GM13977 (cell line): ENCODE measurements at regions not wholly inside any gene's neighbourhood (a gene's known extent, or its start where the extent isn't known, plus 50 kb on each side); places are given as distances from the start of the nearest gene placed in this dataset.
"Not testable (repeated sequence)": the region's sequence is repeated elsewhere in the genome, so short reads cannot be mapped to it uniquely, and the experiment has no call there.

ENCODE experiments used
- DNase-seq: peaks from one replicate; pipeline ENCODE4 v3.0.0; 2012; ENCODE audit warnings: low spot score
- CTCF ChIP-seq: IDR thresholded peaks from 2 replicates; pipeline ENCODE4 v1.5.1; 2012; ENCODE audit warnings: mild to moderate bottlenecking, control low read depth; ENCODE audit not compliant: insufficient read depth; ENCODE audit errors: extremely low read depth, missing control alignments
- in situ Hi-C: fragments of 300-500 bp; cut with MboI; formaldehyde crosslinking; loops from one replicate; pipeline ENCODE4 v1.12.0; 2022; ENCODE audit warnings: low sequenced_read_pairs, low pct_unique_long_range_greater_than_20kb, mixed read lengths, inconsistent platforms; ENCODE audit not compliant: unreplicated experiment

GRCh38 chr2:16053437-16054257 lies 113.3 kb downstream of the MYCN start:
- in situ Hi-C loops: no loop called here
- no peak for DNase-seq
- TF ChIP-seq CTCF: no peak

GRCh38 chr2:16052571-16053052 lies 112.3 kb downstream of the MYCN start:
- DNase-seq, in situ Hi-C loops: not testable (repeated sequence)

GRCh38 chr2:16051841-16052564 lies 111.7 kb downstream of the MYCN start:
- no peak for TF ChIP-seq CTCF
- in situ Hi-C loops: no loop called here
- DNase-seq: no peak

GRCh38 chr2:16050908-16051489 lies 110.6 kb downstream of the MYCN start:
- no peak for TF ChIP-seq CTCF
- no peak for DNase-seq
- in situ Hi-C loops: no loop called here

- in situ Hi-C loops: no loop called here
- TF ChIP-seq CTCF: no peak
- no peak for DNase-seq
Measured at GRCh38 chr2:16050261-16050907, 110.0 kb downstream of the MYCN start.

- TF ChIP-seq CTCF: no peak
- in situ Hi-C loops: no loop called here
- no peak for DNase-seq
Measured at GRCh38 chr2:16049406-16049805, 109.1 kb downstream of the MYCN start.
